CD4-positive, alpha-beta T cell (primary cell): ENCODE measurements at regions not wholly inside any gene's neighbourhood (a gene's known extent, or its start where the extent isn't known, plus 50 kb on each side); places are given as distances from the start of the nearest gene placed in this dataset.

Experiments used
- ATAC-seq: fragments of 200-7000 bp; cut with Tn5 transposase; one replicate; pipeline ENCODE4 v1.10.0; 2022; ENCODE audit warnings: mild to moderate bottlenecking; ENCODE audit not compliant: poor library complexity
- CTCF ChIA-PET: fragments of 350-600 bp; sonication (Branson Sonifier 250); formaldehyde crosslinking; loops from one replicate; lab custom pipeline; 2021; ENCODE audit warnings: antibody characterized with exemption, inconsistent platforms; lab: Charles Lee
- POLR2A ChIA-PET: fragments of 350-600 bp; sonication (Branson Sonifier 250); formaldehyde crosslinking; loops from one replicate; lab custom pipeline; 2021; ENCODE audit warnings: antibody characterized with exemption, inconsistent platforms; lab: Charles Lee
- DNase-seq, 14 experiments: peaks; one replicate each; pipeline ENCODE4 v3.0.0-alpha.2; 2013 to 2020; ENCODE audit warnings: mixed read lengths in 2 of 14
- H3K27ac ChIP-seq, 2 donors: one replicate each; pipeline versions ENCODE4 v1.5.1 to v1.7.0; 2013; ENCODE audit warnings: low read length in 2 of 2, low read depth in 1 of 2, mild to moderate bottlenecking in 1 of 2
- H3K27me3 ChIP-seq, 2 experiments: 1 replicate in 1 of 2; 2 replicates in 1 of 2; pipeline versions ENCODE4 v1.6.1 to v1.7.0; 2013; ENCODE audit warnings: low read length in 2 of 2, control low read depth in 1 of 2, mild to moderate bottlenecking in 1 of 2, moderate library complexity in 1 of 2; ENCODE audit not compliant: insufficient read depth in 2 of 2, control insufficient read depth in 1 of 2
- H3K36me3 ChIP-seq: one replicate; pipeline ENCODE4 v1.6.1; 2013; ENCODE audit warnings: low read length, control low read depth; ENCODE audit not compliant: insufficient read depth
- H3K4me1 ChIP-seq: one replicate; pipeline ENCODE4 v1.6.1; 2013; ENCODE audit warnings: low read length, control low read depth; ENCODE audit not compliant: insufficient read depth
- H3K4me3 ChIP-seq: one replicate; pipeline ENCODE4 v1.5.1; 2013; ENCODE audit warnings: mild to moderate bottlenecking, low read length, moderate library complexity
- H3K9me3 ChIP-seq, 2 experiments: 1 replicate in 1 of 2; 2 replicates in 1 of 2; pipeline versions ENCODE4 v1.6.1 to v1.7.0; 2013; ENCODE audit warnings: low read length in 2 of 2, mild to moderate bottlenecking in 2 of 2, control low read depth in 1 of 2, moderate library complexity in 1 of 2; ENCODE audit not compliant: control insufficient read depth in 1 of 2, insufficient read depth in 1 of 2
- H3K27ac Mint-ChIP-seq: one replicate; pipeline ENCODE4 v1.8.0; 2020; ENCODE audit warnings: mixed read lengths
- H3K27me3 Mint-ChIP-seq: one replicate; pipeline ENCODE4 v1.8.0; 2021; ENCODE audit warnings: mixed read lengths
- H3K36me3 Mint-ChIP-seq: one replicate; pipeline ENCODE4 v1.8.0; 2021; ENCODE audit warnings: low read depth, mixed read lengths
- H3K4me1 Mint-ChIP-seq: one replicate; pipeline ENCODE4 v1.8.0; 2021; ENCODE audit warnings: low read depth, mixed read lengths
- H3K4me3 Mint-ChIP-seq: one replicate; pipeline ENCODE4 v1.8.0; 2020; ENCODE audit warnings: mild to moderate bottlenecking, mixed read lengths
- H3K9me3 Mint-ChIP-seq: one replicate; pipeline ENCODE4 v1.8.0; 2020; ENCODE audit warnings: mixed read lengths
- intact Hi-C, 2 experiments: fragments of 100-400 bp; cut with DNase I in 1 of 2; cut with micrococcal nuclease in 1 of 2; formaldehyde crosslinking; loops; one replicate each; pipeline versions ENCODE4 v1.15.1 to v1.9.0; 2023 to 2025; cut with DNase I, micrococcal nuclease
- TF ChIP-seq, protein P1 (sequence below): fragments of 200-600 bp; IDR thresholded peaks from one replicate; pipeline ENCODE4 v1.8.0; 2022; ENCODE audit warnings: antibody characterized with exemption, mild to moderate bottlenecking

DNA sequence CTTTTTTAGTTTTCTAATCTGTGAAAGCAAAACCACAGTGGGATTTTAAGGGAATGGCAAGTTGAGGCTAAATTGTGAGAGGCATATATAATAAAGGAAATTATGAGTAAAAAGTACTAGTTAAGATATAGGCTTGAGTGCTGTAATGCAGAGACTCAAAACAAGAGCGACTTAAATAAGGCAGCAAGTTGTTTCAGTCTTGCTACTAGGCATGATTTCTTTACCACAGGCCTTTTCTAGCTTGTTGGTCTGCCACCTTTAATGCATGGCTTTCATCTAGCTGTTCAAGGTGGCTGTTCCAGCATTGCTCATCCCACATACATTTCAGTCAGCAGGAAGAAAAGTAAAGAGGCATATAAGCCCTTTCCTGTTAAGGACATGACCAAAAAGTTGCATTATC is 427.9 kb upstream of the ADAMTSL1 start:
- Histone ChIP-seq H3K27me3 (no peaks in the 10 kb centered on the region), H3K36me3 (no peaks in the 10 kb centered on the region), H3K4me3 (no peak overlapping the region), H3K9me3 (peaks cover 0 to 4% of the 10 kb centered on the region in 2 experiments), H3K4me1 (no peaks in the 10 kb centered on the region), H3K27ac (no peak overlapping the region)
- Mint-ChIP-seq H3K4me3 (no peak overlapping the region), H3K4me1 (no peaks in the 10 kb centered on the region), H3K27ac (no peak overlapping the region), H3K36me3 (no peaks in the 10 kb centered on the region), H3K27me3 (no peaks in the 10 kb centered on the region), H3K9me3 (no peaks in the 10 kb centered on the region)
- CTCF ChIA-PET: no interaction called here
- DNase-seq: no peak
- TF ChIP-seq, protein P1, sequence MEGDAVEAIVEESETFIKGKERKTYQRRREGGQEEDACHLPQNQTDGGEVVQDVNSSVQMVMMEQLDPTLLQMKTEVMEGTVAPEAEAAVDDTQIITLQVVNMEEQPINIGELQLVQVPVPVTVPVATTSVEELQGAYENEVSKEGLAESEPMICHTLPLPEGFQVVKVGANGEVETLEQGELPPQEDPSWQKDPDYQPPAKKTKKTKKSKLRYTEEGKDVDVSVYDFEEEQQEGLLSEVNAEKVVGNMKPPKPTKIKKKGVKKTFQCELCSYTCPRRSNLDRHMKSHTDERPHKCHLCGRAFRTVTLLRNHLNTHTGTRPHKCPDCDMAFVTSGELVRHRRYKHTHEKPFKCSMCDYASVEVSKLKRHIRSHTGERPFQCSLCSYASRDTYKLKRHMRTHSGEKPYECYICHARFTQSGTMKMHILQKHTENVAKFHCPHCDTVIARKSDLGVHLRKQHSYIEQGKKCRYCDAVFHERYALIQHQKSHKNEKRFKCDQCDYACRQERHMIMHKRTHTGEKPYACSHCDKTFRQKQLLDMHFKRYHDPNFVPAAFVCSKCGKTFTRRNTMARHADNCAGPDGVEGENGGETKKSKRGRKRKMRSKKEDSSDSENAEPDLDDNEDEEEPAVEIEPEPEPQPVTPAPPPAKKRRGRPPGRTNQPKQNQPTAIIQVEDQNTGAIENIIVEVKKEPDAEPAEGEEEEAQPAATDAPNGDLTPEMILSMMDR: no peak
- intact Hi-C loops: no loop called here
- ATAC-seq: no peak
- POLR2A ChIA-PET: no interaction called here

DNA sequence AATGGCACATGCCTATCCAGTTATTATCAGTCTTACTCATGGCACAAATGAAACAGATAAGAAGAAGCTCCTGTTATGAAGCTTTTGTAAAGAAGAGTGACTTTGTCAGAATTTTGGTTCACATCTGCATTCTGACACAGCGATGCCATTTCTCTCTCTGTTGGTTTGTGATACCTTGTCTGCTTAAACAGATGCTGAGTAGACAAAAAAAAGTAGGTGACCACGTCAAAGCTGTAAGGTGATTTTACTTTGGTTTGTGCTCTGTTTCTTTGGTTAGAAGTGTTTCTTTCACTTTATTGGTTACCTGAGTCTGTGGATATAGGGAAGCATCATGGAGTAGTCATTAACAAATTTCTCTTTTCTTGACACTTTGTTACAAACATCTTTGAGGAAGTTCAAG is 422.3 kb upstream of the ADAMTSL1 start:
- CTCF ChIA-PET: no interaction called here
- no peak overlapping the region for H3K27ac ChIP-seq
- H3K27ac Mint-ChIP-seq: no peak overlapping the region
- TF ChIP-seq, protein P1: no peak
- no peaks in the 10 kb centered on the region for H3K36me3 Mint-ChIP-seq
- intact Hi-C loops: no loop called here
- no peaks in the 10 kb centered on the region for H3K27me3 Mint-ChIP-seq
- ATAC-seq (no peak), DNase-seq (no peak)
- peaks cover 2% of the 10 kb centered on the region for H3K9me3 Mint-ChIP-seq
- H3K4me1 Mint-ChIP-seq: no peaks in the 10 kb centered on the region
- no peak overlapping the region for H3K4me3 Mint-ChIP-seq
- H3K4me1 ChIP-seq: no peaks in the 10 kb centered on the region
- no peaks in the 10 kb centered on the region for H3K36me3 ChIP-seq
- no peaks in the 10 kb centered on the region for H3K27me3 ChIP-seq
- no peak overlapping the region for H3K4me3 ChIP-seq
- POLR2A ChIA-PET: no interaction called here
- H3K9me3 ChIP-seq: peaks cover 0 to 4% of the 10 kb centered on the region in 2 experiments

DNA sequence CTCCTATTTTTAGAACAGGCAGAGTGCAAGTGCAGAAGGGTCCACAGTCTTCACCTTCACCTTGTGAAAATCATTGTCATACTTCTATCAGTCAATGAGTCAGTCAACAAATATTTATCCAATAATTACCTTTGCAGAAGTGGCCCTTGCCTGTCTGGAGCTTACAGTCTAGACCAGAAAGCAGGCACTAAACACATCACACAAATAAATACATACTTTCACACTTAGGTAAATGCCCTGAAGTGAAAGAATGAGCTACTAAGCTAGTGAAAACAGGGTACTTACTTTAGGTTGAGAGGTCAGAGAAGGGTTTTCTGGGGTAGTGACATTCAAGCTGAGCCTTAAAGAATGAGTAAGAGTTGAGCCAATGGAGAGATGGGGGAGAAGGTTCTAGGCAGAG is 421.9 kb upstream of the ADAMTSL1 start:
- H3K4me1 Mint-ChIP-seq: no peaks in the 10 kb centered on the region
- DNase-seq: no peak
- POLR2A ChIA-PET: no interaction called here
- no peaks in the 10 kb centered on the region for H3K27me3 ChIP-seq
- H3K36me3 ChIP-seq: no peaks in the 10 kb centered on the region
- no peak overlapping the region for H3K27ac ChIP-seq
- no peak for ATAC-seq
- no peaks in the 10 kb centered on the region for H3K36me3 Mint-ChIP-seq
- H3K4me3 Mint-ChIP-seq: no peak overlapping the region
- TF ChIP-seq, protein P1: no peak
- H3K4me1 ChIP-seq: no peaks in the 10 kb centered on the region
- CTCF ChIA-PET: no interaction called here
- peaks cover 0 to 4% of the 10 kb centered on the region in 2 experiments for H3K9me3 ChIP-seq
- H3K27me3 Mint-ChIP-seq: no peaks in the 10 kb centered on the region
- peaks cover 2% of the 10 kb centered on the region for H3K9me3 Mint-ChIP-seq
- intact Hi-C loops: no loop called here
- H3K4me3 ChIP-seq: no peak overlapping the region
- no peak overlapping the region for H3K27ac Mint-ChIP-seq
